GM10266 (cell line): ENCODE measurements at regions not wholly inside any gene's neighbourhood (a gene's known extent, or its start where the extent isn't known, plus 50 kb on each side); places are given as distances from the start of the nearest gene placed in this dataset.

Experiments used
- DNase-seq: peaks from one replicate; pipeline ENCODE4 v3.0.0; 2012; ENCODE audit errors: extremely low spot score
- CTCF ChIP-seq: IDR thresholded peaks from 2 replicates; pipeline ENCODE4 v1.5.1; 2012; ENCODE audit warnings: mild to moderate bottlenecking, low read depth; ENCODE audit not compliant: control insufficient read depth, insufficient read depth; ENCODE audit errors: missing control alignments

GRCh38 chr12:76142305-76142704 is 57.8 kb upstream of the NAP1L1 start:
- TF ChIP-seq CTCF, result no peak
- no peak for DNase-seq

GRCh38 chr12:76138656-76139055 is 54.2 kb upstream of the NAP1L1 start:
- TF ChIP-seq CTCF, result no peak
- DNase-seq, result no peak

GRCh38 chr12:76137606-76138005 is 53.1 kb upstream of the NAP1L1 start:
- no peak for DNase-seq
- no peak for TF ChIP-seq CTCF

GRCh38 chr12:76135456-76135855 is 51.0 kb upstream of the NAP1L1 start:
- no peak for DNase-seq
- no peak for TF ChIP-seq CTCF
